Urothelium cell line (cell line): ENCODE measurements at regions not wholly inside any gene's neighbourhood (a gene's known extent, or its start where the extent isn't known, plus 50 kb on each side); places are given as distances from the start of the nearest gene placed in this dataset.
A peak's percentile ranks its signal among the peaks of the same experiment; 100 is the strongest.

Experiments
- DNase-seq: peaks from one replicate; pipeline ENCODE4 v3.0.0; 2011; ENCODE audit warnings: low spot score, mixed read lengths
- FAIRE-seq: peaks from 2 replicates; lab custom pipeline; 2011; peaks lifted over from hg19 to GRCh38; lab: Jason Lieb, UNC

GRCh38 chr21:15508554-15508953 lies 221.2 kb upstream of the USP25 start:
- FAIRE-seq: no peak

GRCh38 chr21:15514073-15514946 lies 215.5 kb upstream of the USP25 start:
- FAIRE-seq: no peak
- DNase-seq: no peak

More at GRCh38 chr21:15508554-15508953, 221.2 kb upstream of the USP25 start:
- DNase-seq: no peak

GRCh38 chr21:15515908-15516307 lies 213.9 kb upstream of the USP25 start:
- no peak for DNase-seq
- FAIRE-seq: no peak

GRCh38 chr21:15517394-15517793 lies 212.4 kb upstream of the USP25 start:
- DNase-seq (no peak), FAIRE-seq (no peak)

- DNase-seq: no peak
- FAIRE-seq: no peak
Observed at GRCh38 chr21:15520811-15521643, 208.8 kb upstream of the USP25 start.

- no peak for DNase-seq
- no peak for FAIRE-seq
Observed at GRCh38 chr21:15521644-15522001, 208.2 kb upstream of the USP25 start.

- no peak for DNase-seq
- FAIRE-seq: no peak
Observed at GRCh38 chr21:15522148-15522547, 207.6 kb upstream of the USP25 start.

GRCh38 chr21:15524855-15525254 lies 204.9 kb upstream of the USP25 start:
- FAIRE-seq: no peak
- no peak for DNase-seq

GRCh38 chr21:15526798-15527197 lies 203.0 kb upstream of the USP25 start:
- DNase-seq (no peak), FAIRE-seq (no peak)

- FAIRE-seq (no peak), DNase-seq (no peak)
Observed at GRCh38 chr21:15528346-15528745, 201.4 kb upstream of the USP25 start.

GRCh38 chr21:15531986-15532385 lies 197.8 kb upstream of the USP25 start:
- DNase-seq (no peak), FAIRE-seq (no peak)

- no peak for FAIRE-seq
- no peak for DNase-seq
Observed at GRCh38 chr21:15533618-15534017, 196.2 kb upstream of the USP25 start.

- DNase-seq (no peak), FAIRE-seq (no peak)
Observed at GRCh38 chr21:15534450-15534886, 195.3 kb upstream of the USP25 start.

GRCh38 chr21:15539376-15539775 lies 190.4 kb upstream of the USP25 start:
- no peak for FAIRE-seq
- no peak for DNase-seq

GRCh38 chr21:15543473-15543872 lies 186.3 kb upstream of the USP25 start:
- DNase-seq: no peak
- no peak for FAIRE-seq

GRCh38 chr21:15549671-15550070 lies 180.1 kb upstream of the USP25 start:
- FAIRE-seq: no peak
- peak; percentile 43 for DNase-seq

- DNase-seq: peak; percentile 8
- no peak for FAIRE-seq
Observed at GRCh38 chr21:15552914-15553494, 176.8 kb upstream of the USP25 start.

- FAIRE-seq (no peak), DNase-seq (no peak)
Observed at GRCh38 chr21:15557925-15558324, 171.9 kb upstream of the USP25 start.

- DNase-seq (no peak), FAIRE-seq (no peak)
Observed at GRCh38 chr21:15558884-15559283, 170.9 kb upstream of the USP25 start.

- DNase-seq: no peak
Observed at GRCh38 chr21:15559660-15560059, 170.1 kb upstream of the USP25 start.

GRCh38 chr21:15560383-15561056 lies 169.3 kb upstream of the USP25 start:
- FAIRE-seq: no peak
- peak; percentile 27 for DNase-seq

More at GRCh38 chr21:15559660-15560059, 170.1 kb upstream of the USP25 start:
- no peak for FAIRE-seq
